GM18502 (cell line): ENCODE measurements at regions not wholly inside any gene's neighbourhood (a gene's known extent, or its start where the extent isn't known, plus 50 kb on each side); places are given as distances from the start of the nearest gene placed in this dataset.

Source experiments
- ATAC-seq: cut with Tn5 transposase; IDR thresholded peaks from one replicate; pipeline ENCODE4 v1.9.1; 2021; ENCODE audit warnings: mild to moderate bottlenecking; ENCODE audit not compliant: unreplicated experiment, poor library complexity

DNA sequence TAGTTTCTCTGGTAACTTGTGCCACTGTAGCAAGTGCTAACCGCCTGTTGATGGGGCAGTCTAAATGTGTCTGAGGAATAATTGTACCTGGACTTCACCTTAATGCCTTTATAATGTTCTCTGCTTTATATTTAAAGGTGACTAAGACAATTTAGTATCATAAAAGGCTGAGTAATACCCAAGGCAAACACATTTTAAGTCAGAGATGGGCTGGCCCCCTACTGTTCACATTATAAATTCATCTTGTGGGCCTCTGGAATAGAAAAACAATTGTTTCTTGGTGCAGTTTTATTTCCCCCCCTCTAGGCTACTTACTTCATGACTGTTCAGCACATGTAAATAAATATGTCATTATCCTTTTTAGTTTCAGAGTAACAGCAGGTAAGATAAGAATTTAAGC lies 559.3 kb upstream of the PIK3C3 start:
- no peak for ATAC-seq

- peak; percentile 42 for ATAC-seq
These were observed 563.1 kb upstream of the PIK3C3 start for GRCh38 chr18:41391616-41392595.

DNA sequence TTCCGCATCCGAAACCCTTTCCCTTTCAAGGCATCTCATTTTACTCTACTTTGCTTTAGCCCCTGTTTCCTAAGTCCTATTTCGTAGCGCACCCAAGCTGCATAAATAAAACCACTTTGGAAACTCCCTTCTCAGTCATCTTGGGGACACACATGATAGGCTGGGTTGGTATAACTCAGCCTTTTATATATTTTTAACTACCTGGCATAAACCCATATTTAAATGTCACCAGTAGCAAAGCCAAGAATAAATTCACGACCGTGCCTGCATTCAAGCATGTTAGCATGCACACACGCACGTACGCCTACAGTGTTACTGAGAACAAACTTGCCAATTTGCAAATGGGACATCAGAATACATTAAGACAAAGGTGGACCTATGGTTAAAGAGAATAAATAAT lies 564.7 kb upstream of the PIK3C3 start:
- peak; percentile 76 for ATAC-seq

GRCh38 chr18:41378598-41378997 lies 576.4 kb upstream of the PIK3C3 start:
- ATAC-seq = no peak

DNA sequence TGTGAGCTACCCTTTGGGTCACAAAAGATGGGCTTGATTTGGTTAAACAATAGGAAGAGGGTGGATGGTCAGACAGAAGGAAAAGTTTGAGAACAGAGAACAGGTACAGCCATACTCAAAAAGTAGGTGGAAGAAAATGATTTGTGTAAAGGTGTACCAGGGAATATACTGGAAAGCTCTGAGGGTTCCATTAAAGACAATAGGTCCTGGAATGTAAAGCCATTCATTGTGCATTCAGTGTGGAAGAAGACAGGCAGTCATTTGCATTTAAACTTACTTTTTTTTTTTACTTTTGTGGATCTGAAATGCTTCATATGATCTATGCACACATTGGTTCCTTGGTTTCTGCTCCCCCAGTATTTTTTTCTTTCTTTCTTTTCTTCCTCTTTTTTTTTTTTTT lies 581.4 kb upstream of the PIK3C3 start:
- ATAC-seq = no peak

GRCh38 chr18:41372046-41372665 lies 582.9 kb upstream of the PIK3C3 start:
- no peak for ATAC-seq

GRCh38 chr18:41371156-41372045 lies 583.6 kb upstream of the PIK3C3 start:
- ATAC-seq = no peak

DNA sequence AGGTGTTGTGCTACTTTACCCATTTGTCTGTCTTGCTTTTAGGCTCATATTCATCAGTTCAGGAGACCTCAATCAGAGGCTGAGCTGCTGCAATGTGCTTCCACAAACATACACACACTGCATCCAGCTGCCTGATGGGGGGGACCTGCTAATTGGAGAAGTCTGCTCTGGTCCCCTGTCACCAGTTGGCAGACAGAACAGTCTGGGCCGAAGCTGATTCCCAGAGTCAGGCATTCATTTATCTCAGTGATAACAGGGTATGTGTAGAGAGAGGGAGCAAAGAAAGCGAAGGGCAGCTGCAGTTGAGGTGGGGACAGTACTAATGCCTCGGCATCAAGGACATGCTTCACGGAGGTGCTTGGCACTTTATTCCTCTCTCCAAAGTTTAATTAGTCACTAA lies 584.3 kb upstream of the PIK3C3 start:
- ATAC-seq = no peak

DNA sequence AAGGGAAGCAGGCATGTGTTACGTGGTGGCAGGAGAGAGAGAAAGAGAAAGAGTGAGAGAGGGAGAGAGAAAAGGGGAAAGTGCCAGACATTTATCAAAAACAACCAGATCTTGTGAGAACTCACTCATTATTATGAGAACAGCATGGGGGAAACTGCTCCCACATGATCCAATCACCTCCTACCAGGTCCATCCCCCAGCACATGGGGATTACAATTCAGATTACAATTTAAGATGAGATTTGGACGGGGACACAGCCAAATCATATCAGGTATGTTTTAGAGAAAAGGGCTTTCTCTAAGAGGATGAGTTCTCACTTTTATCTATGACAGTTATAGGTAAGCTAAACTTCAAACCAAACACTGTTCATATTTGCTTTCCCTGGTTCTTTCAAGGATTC lies 597.3 kb upstream of the PIK3C3 start:
- ATAC-seq = no peak

DNA sequence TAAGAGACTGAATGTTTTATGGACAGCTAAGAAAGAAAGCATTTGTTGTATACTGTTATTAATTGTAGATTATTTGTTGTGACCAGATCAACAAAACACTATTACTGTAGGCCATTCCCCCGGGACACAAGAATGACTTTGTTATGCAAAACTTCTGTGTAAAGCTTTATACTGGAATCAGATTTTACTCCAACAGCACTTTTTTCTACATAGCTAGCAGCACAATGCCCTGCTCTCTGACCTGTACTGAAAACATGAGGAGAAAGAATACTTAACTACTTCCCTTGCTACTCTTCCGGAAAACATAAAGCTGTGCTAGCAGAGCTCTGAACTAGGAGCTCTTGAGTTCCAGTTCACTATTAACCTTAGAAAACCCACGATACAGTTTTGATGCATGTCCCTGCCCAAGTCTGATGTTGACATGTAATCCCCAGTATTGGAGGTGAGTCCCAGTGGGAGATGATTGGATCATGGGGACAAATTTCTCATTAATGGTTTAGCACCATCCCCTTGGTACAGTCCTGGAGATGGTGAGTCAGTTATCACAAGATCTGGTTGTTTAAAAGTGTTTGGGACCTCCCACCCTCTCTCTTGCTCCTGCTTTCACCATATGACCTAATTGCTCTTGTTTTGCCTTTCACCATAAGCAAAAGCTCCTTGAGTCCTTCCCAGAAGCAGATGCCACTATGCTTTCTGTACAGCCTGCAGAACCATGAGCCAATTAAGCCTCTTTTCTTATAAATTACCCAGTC lies 601.1 kb upstream of the PIK3C3 start:
- no peak for ATAC-seq

DNA sequence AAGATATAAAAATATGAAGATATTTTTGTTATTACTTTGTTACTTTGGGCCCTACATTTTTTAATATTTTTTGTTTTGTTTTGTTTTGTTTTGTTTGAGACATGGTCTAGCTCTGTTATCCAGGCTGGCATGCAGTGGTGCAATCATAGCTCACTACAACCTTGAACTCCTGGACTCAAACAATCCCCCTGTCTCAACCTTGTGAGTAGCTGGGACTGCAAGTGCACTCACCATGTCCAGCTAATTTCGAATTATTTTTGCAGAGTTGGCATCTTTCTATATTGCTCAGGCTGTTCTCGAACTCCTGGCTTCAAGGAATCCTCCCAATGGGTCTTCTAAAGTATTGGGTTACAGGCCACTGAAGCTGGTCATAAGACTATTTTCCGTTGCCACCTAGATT lies 603.6 kb upstream of the PIK3C3 start:
- no peak for ATAC-seq

- no peak for ATAC-seq
These were observed 608.0 kb upstream of the PIK3C3 start for GRCh38 chr18:41347057-41347456.

DNA sequence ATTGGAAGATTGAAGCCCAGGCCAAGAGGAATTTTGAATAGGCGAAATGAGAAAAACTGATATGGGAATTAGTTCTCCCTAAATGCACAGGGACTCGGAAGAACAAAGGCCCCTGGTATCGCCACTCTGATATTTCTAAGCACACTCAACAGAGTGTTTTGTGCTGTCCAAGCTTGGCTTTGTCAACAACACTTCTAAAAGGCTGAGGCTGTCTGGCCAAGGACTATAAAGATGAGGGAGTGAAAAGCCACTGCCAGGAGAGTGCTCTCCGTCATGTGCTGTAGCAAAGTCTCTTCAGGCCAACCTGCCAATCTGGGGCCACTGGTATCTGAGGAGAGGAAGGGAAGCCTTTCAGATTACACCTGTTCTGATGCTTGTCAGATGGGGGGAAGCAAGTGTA lies 611.2 kb upstream of the PIK3C3 start:
- ATAC-seq = no peak

- no peak for ATAC-seq
These were observed 616.7 kb upstream of the PIK3C3 start for GRCh38 chr18:41338341-41338740.

- ATAC-seq = no peak
These were observed 623.4 kb upstream of the PIK3C3 start for GRCh38 chr18:41331661-41332060.

- no peak for ATAC-seq
These were observed 628.7 kb upstream of the PIK3C3 start for GRCh38 chr18:41326311-41326710.

- ATAC-seq = no peak
These were observed 630.1 kb upstream of the PIK3C3 start for GRCh38 chr18:41324934-41325333.

DNA sequence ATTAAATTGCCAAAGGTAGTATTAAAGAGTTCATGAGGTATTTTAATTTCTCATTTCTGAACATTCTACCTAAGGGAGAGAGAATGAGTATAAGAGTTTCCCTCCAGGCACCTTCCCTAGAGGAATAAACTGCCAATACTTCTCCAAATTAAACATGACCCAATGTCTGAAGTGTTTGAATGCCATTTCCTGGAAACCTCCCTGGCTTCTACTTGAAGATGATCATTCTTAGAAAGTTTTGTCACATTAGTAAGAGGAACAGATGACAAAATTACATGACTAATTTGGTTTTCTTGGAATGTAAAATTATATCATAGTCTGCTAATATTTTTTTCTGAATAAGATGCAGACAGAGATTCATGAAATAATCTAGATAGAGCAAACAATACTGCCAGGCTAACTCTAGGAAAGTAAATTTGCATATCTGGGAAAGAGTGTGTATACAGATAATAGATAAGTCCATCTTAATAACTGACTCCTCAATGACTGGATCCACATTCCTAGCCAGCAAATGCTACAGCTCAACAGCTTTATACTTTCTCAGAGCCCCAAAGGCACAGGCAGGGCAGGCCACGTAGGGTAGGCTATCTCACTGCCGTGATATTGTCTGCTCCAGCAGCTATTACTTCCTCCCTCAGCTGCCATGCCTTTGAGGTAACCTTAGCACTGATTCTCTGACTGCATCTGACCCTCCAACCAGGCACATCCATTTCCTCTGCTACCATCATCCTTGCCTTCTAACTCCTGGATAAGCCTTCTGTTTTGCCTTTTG lies 630.8 kb upstream of the PIK3C3 start:
- no peak for ATAC-seq

DNA sequence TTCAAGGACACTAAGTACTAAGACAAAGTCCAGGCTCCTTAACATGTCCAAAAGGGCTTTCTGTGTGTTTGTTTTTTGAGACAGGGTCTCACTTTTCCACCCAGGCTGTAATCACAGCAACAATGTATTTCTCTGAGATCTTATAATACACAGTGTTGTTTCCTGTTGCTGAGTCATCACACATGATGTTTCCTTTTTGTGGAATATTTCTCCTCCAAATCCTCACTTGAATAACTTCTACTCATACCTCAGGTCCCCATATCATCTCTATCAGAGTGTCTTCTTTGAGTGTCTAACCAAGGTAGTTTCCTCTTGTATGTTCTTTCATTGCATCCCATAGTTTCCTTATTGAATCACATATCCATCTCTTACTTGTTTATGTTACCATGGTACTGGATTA lies 632.0 kb upstream of the PIK3C3 start:
- no peak for ATAC-seq
